Transverse colon (tissue), 4 donors: ENCODE measurements at regions not wholly inside any gene's neighbourhood (a gene's known extent, or its start where the extent isn't known, plus 50 kb on each side); places are given as distances from the start of the nearest gene placed in this dataset.

Source experiments
- CTCF ChIP-seq, 5 experiments: fragments of 200-600 bp in 3 of 5; fragments of 450-650 bp in 2 of 5; sonication (generic) in 3 of 5; IDR thresholded peaks; 1 replicate in 2 of 5; 2 replicates in 3 of 5; pipeline ENCODE4 v1.5.1; 2016 to 2017; ENCODE audit warnings: antibody characterized with exemption in 5 of 5, inconsistent platforms in 3 of 5, mild to moderate bottlenecking in 2 of 5, moderate library complexity in 1 of 5
- POLR2A ChIP-seq: fragments of 450-650 bp; IDR thresholded peaks from one replicate; pipeline ENCODE4 v1.6.1; 2016; ENCODE audit warnings: antibody characterized with exemption, mild to moderate bottlenecking, moderate library complexity
- POLR2AphosphoS5 ChIP-seq, 3 donors: sonication (generic); formaldehyde crosslinking; IDR thresholded peaks; one replicate each; pipeline ENCODE4 v1.6.1; 2016; ENCODE audit warnings: antibody characterized with exemption in 3 of 3

- TF ChIP-seq POLR2A (no peak), CTCF (IDR thresholded peaks at IDR 0.05) (no peak), POLR2AphosphoS5 (IDR thresholded peaks at IDR 0.05) (no peak)
Measured at GRCh38 chr3:5312290-5312689, 124.8 kb downstream of the EDEM1 start.
